ENCODE measurements at regions not wholly inside any gene's neighbourhood (a gene's known extent, or its start where the extent isn't known, plus 50 kb on each side); places are given as distances from the start of the nearest gene placed in this dataset.

DNA sequence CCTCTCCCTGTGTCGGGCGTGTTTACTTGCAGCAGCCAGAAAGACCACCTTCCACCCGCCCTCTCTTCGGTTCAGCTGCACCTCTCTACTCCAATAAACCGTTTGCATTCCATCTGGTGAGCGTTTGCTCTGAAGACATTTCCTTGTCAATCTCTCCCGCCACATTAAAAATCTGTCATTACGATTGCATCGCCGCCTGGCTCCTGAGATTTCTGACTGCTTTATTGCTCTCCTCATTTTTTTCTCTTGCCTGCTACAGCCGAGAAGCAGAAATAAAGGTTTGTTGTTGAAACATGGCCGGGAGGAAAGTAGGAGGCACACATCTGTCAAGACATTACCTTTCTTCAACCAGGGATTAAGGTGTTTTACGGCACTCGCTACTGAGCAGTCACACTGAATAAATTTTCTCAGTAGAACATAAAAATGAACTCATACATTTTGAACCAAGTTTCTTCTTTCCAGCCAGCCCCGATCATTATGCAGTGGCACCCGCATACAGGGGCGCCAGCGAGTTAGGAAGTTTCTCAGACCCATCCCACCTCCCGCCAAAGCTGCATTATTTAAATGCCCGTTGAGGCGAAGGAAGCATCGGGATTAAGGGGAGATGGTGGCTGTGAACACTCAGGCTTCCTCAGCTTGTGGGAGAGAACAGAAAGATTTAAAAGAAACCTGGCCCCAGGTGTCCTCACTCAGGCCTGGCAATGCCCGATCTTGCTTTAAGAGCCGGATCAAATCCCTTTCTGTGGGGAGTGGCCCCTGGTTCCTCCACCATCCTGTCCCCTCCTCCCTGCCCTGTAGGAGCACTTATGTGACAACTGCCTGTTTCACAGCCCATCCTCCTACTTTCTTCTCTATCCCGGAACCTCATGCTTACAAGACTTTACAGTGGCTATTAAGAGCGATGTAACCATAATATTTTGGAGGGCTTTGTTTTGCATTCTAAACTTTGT, 1108.9 kb downstream of the BCL11B start:
- H3K36me3 Mint-ChIP-seq, result peaks cover 1% of the 10 kb centered on the region
- no peak overlapping the region for H3K27ac Mint-ChIP-seq
- H3K9me3 Mint-ChIP-seq, result no peaks in the 10 kb centered on the region
- H3K27me3 Mint-ChIP-seq, result peaks cover 0 to 9% of the 10 kb centered on the region in 2 donors
- DNase-seq (ENCODE audit: low spot score), result no peak
- no peak overlapping the region for H3K4me3 Mint-ChIP-seq
- ATAC-seq, result no peak
- H3K4me1 Mint-ChIP-seq (ENCODE audit: low read depth in 2 of 2), result peaks cover 4 to 5% of the 10 kb centered on the region in 2 donors

- Mint-ChIP-seq H3K36me3 (peaks cover 9% of the 10 kb centered on the region), H3K27me3 (peaks cover 0 to 11% of the 10 kb centered on the region in 2 donors), H3K27ac (no peak overlapping the region), H3K4me3 (no peak overlapping the region), H3K9me3 (peaks cover 2% of the 10 kb centered on the region), H3K4me1 (ENCODE audit: low read depth in 2 of 2) (peaks cover 11 to 13% of the 10 kb centered on the region in 2 donors)
- ATAC-seq (no peak), DNase-seq (ENCODE audit: low spot score) (no peak)
Measured at GRCh38 chr14:98163873-98164272, 1108.1 kb downstream of the BCL11B start.

GRCh38 chr14:98165976-98166375, 1106.0 kb downstream of the BCL11B start:
- H3K27ac Mint-ChIP-seq, result no peak overlapping the region
- no peak overlapping the region for H3K4me3 Mint-ChIP-seq
- H3K9me3 Mint-ChIP-seq, result peaks cover 2% of the 10 kb centered on the region
- ATAC-seq (no peak), DNase-seq (ENCODE audit: low spot score) (no peak)
- peaks cover 0 to 11% of the 10 kb centered on the region in 2 donors for H3K27me3 Mint-ChIP-seq
- H3K4me1 Mint-ChIP-seq (ENCODE audit: low read depth in 2 of 2), result peaks cover 23 to 24% of the 10 kb centered on the region in 2 donors
- peaks cover 17% of the 10 kb centered on the region for H3K36me3 Mint-ChIP-seq

GRCh38 chr14:98167275-98167674, 1104.7 kb downstream of the BCL11B start:
- DNase-seq (ENCODE audit: low spot score) (no peak), ATAC-seq (no peak)
- Mint-ChIP-seq H3K9me3 (peaks cover 2% of the 10 kb centered on the region), H3K27ac (peak overlapping the region; percentile 23 to 89), H3K4me3 (no peak overlapping the region), H3K36me3 (peaks cover 17% of the 10 kb centered on the region), H3K4me1 (ENCODE audit: low read depth in 2 of 2) (peaks cover 26 to 27% of the 10 kb centered on the region in 2 donors), H3K27me3 (peaks cover 0 to 11% of the 10 kb centered on the region in 2 donors)

DNA sequence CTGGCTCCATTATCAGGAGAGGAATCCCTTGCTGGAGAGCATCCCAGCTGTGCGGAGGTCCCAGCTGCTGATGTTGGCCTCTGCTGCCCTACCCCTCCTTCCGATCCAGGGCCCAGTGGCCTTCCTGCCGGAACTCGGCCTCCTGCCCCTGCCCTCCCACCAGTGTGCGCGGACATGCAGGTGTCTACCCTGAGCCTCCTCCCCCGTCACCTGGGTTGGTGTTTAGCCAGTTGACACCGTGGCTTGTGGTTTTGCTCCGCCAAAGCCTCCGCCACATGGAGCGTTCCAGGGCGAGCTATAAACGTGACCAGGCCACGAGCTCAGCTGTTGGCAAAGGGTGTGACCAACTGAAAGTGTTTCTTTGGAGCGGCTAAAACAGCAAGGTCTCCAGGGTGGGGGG, 1104.3 kb downstream of the BCL11B start:
- peak overlapping the region; percentile 80 to 89 for H3K27ac Mint-ChIP-seq
- H3K9me3 Mint-ChIP-seq, result peaks cover 2% of the 10 kb centered on the region
- peaks cover 0 to 9% of the 10 kb centered on the region in 2 donors for H3K27me3 Mint-ChIP-seq
- H3K4me3 Mint-ChIP-seq, result no peak overlapping the region
- H3K36me3 Mint-ChIP-seq, result peaks cover 17% of the 10 kb centered on the region
- ATAC-seq (no peak), DNase-seq (ENCODE audit: low spot score) (no peak)
- H3K4me1 Mint-ChIP-seq (ENCODE audit: low read depth in 2 of 2), result peaks cover 26 to 28% of the 10 kb centered on the region in 2 donors

DNA sequence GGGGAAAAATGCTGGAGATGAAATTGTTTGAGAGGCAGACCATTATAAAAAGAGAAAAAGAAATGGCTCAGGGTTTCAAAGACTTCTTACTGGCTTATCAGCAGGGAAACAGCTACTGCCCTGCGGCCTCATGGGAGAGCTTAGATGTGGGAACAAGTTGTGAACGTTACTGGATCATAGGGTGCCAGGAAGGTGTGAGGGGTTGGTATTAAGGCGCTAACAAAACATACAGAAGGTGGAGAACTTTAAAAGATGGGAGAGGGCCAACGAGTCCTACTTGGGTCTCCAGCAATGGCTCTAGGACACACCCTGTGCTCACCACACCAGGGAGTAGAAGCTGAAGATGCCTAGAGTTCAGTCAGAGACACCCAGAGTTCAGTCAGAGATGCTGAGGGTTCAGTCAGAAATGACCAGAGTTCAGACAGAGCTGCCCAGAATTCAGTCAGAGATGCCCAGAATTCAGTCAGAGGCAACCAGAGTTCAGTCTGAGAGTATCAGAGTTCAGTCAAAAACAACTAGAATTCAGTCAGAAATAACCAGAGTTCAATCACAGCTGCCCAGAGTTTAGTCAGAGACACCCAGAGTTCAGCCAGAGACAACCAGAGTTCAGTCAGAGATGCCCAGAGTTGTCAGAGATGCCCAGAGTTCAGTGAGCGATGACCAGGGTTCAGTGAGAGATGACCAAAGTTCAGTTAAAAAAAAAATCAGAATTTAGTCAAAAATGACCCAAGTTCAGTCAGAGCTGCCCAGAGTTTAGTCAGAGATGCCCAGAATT, 1103.6 kb downstream of the BCL11B start:
- Mint-ChIP-seq H3K27me3 (peaks cover 0 to 6% of the 10 kb centered on the region in 2 donors), H3K36me3 (peaks cover 17% of the 10 kb centered on the region), H3K4me1 (ENCODE audit: low read depth in 2 of 2) (peaks cover 30 to 35% of the 10 kb centered on the region in 2 donors), H3K4me3 (peak overlapping the region; percentile 16), H3K9me3 (peaks cover 2% of the 10 kb centered on the region), H3K27ac (peak overlapping the region; percentile 80 to 89)
- DNase-seq (ENCODE audit: low spot score), result no peak
- peak; percentile 35 to 46 for ATAC-seq

- Mint-ChIP-seq H3K36me3 (peaks cover 17% of the 10 kb centered on the region), H3K27me3 (peaks cover 0 to 3% of the 10 kb centered on the region in 2 donors), H3K4me1 (ENCODE audit: low read depth in 2 of 2) (peaks cover 36 to 38% of the 10 kb centered on the region in 2 donors), H3K9me3 (peaks cover 2% of the 10 kb centered on the region), H3K27ac (peak overlapping the region; percentile 80 to 89), H3K4me3 (peak overlapping the region; percentile 16)
- DNase-seq (ENCODE audit: low spot score) (no peak), ATAC-seq (peak; percentile 79 to 83)
Measured at GRCh38 chr14:98169170-98169587, 1102.8 kb downstream of the BCL11B start.

DNA sequence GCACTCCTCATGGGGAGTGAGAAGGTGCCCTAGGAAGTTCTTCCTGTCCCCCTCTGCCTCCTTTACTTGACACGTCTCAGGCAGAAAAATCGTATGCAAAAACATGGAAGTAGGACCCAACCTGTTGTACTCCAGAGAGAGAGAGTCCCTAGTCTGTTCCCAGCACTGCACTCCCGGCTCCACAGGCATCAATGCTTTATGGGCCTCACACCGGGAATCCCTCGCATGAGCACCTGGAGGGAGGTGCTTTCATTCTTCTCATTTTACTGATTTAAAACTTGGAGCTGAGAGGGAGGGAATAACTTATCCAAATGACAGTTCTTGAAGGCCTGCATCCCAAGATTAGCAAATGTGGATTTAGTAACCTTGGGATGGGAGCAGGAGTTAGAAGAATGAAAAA, 1101.4 kb downstream of the BCL11B start:
- peaks cover 17% of the 10 kb centered on the region for H3K36me3 Mint-ChIP-seq

DNA sequence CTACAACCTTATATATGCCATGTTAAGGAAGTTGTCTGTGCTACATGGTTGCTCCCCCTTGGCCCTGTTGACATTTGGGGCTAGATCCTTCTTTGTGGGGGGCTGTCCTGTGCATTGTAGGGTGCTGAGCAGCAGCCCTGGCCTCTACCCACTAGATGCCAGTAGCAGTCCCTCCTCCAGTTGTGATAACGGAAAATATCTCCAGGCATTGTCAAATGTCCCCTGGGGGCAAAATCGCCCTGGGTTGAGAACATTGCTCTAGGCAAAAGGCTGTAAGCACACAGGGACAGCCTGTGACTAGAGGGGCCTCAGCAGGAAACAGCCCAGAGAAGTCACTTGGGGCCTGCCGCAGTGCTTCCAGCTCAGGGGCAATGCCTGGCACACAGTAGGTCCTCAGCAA, 1100.3 kb downstream of the BCL11B start:
- ATAC-seq, result no peak
- H3K4me1 Mint-ChIP-seq (ENCODE audit: low read depth in 2 of 2), result peaks cover 47 to 54% of the 10 kb centered on the region in 2 donors
- H3K36me3 Mint-ChIP-seq, result peaks cover 17% of the 10 kb centered on the region

More for the DNA sequence above, 1101.4 kb downstream of the BCL11B start:
- Mint-ChIP-seq H3K9me3 (peaks cover 2% of the 10 kb centered on the region), H3K4me1 (ENCODE audit: low read depth in 2 of 2) (peaks cover 40 to 43% of the 10 kb centered on the region in 2 donors), H3K4me3 (peak overlapping the region; percentile 6), H3K27ac (peak overlapping the region; percentile 44 to 89), H3K27me3 (peaks cover 0 to 3% of the 10 kb centered on the region in 2 donors)
- DNase-seq (ENCODE audit: low spot score) (no peak), ATAC-seq (no peak)

DNA sequence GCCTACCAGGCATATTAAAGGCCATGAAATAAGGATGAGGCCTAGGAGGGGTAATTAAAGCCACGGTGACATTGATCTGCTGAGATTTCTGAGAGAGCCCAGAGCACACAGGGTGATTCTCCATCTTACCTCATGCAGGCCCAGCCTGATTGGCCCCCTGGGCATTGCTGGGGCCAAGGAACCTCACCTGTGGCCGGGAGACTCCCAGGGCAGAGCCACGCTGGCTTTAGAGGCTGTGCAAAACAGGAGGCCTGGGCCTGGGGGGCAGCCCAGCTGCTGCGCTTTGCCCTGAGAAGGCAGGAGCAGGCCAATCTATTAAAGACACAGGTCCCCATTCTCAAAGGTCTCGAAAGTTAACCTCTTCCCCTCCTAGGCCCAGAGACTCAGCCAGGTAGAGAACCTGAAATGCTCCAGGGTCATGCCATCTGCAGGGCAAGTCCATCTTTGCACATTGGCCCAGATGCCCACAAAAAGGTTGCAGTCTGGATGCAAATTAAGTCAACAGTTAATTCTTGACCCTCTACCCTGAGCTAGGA, 1099.7 kb downstream of the BCL11B start:
- Mint-ChIP-seq H3K4me3 (no peak overlapping the region), H3K4me1 (ENCODE audit: low read depth in 2 of 2) (peaks cover 52 to 60% of the 10 kb centered on the region in 2 donors), H3K36me3 (peaks cover 17% of the 10 kb centered on the region), H3K27ac (peak overlapping the region; percentile 86 to 89), H3K9me3 (peaks cover 2% of the 10 kb centered on the region), H3K27me3 (peaks cover 0 to 3% of the 10 kb centered on the region in 2 donors)
- DNase-seq (ENCODE audit: low spot score), result no peak
- ATAC-seq, result no peak

More for the DNA sequence above, 1100.3 kb downstream of the BCL11B start:
- no peak for DNase-seq (ENCODE audit: low spot score)
- Mint-ChIP-seq H3K4me3 (no peak overlapping the region), H3K27ac (peak overlapping the region; percentile 44 to 89), H3K27me3 (peaks cover 0 to 3% of the 10 kb centered on the region in 2 donors), H3K9me3 (peaks cover 2% of the 10 kb centered on the region)

DNA sequence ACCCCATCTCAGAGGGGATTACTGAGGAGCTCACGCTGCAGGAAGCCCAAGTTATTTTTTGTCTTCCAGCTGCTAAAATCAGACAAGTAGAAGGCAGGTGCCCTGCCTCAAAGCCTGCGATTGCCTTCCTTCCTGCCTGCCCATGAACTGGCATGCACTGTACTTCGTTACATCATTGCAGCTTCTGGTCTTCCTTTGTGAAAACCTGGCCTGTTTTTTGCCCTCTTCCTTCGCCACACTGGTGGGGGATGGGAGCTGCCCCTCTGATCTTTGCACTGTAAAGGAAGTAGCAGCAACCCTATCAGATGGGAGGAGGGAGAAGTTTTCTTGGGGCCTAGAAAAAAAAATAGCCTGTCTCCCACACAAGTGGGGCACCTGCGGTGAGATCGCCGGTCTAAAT, 1098.7 kb downstream of the BCL11B start:
- Mint-ChIP-seq H3K4me3 (peak overlapping the region; percentile 38), H3K27ac (peak overlapping the region; percentile 86 to 89), H3K4me1 (ENCODE audit: low read depth in 2 of 2) (peaks cover 55 to 60% of the 10 kb centered on the region in 2 donors), H3K27me3 (peaks cover 0 to under 1% of the 10 kb centered on the region in 2 donors), H3K36me3 (peaks cover 14% of the 10 kb centered on the region), H3K9me3 (peaks cover 2% of the 10 kb centered on the region)
- ATAC-seq, result peak in 1 of 2 donors; percentile 18
- DNase-seq (ENCODE audit: low spot score), result no peak

- H3K27me3 Mint-ChIP-seq, result no peaks in the 10 kb centered on the region
- DNase-seq (ENCODE audit: low spot score) (no peak), ATAC-seq (no peak)
- H3K27ac Mint-ChIP-seq, result peak overlapping the region; percentile 86 to 94
- peaks cover 51 to 52% of the 10 kb centered on the region in 2 donors for H3K4me1 Mint-ChIP-seq (ENCODE audit: low read depth in 2 of 2)
- peaks cover 7% of the 10 kb centered on the region for H3K36me3 Mint-ChIP-seq
- no peaks in the 10 kb centered on the region for H3K9me3 Mint-ChIP-seq
- H3K4me3 Mint-ChIP-seq, result peak overlapping the region; percentile 38
Measured at GRCh38 chr14:98174041-98174440, 1098.0 kb downstream of the BCL11B start.

DNA sequence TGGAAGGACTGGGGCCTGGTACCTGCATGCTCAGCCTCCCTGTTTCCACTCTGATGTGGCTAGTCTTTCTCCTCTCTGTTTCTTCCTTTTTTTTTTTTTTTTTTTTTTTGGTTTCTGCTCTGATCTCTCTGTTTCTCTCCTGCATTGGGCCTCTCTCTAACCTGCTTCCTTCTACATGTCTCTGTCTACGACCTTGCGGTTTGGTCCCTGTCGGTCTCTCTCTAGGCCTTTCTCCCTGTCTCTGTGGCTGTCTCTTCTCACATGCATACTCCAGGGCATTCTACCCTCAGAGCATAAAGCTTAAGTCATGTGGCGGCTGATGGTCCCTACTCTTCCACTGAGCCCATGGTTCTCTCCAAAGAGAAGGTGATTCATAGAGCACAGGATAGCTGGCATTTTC, 1096.6 kb downstream of the BCL11B start:
- no peaks in the 10 kb centered on the region for H3K36me3 Mint-ChIP-seq
- H3K27ac Mint-ChIP-seq, result peak overlapping the region; percentile 86 to 94
- H3K4me1 Mint-ChIP-seq (ENCODE audit: low read depth in 2 of 2), result peaks cover 41 to 45% of the 10 kb centered on the region in 2 donors
- peak overlapping the region; percentile 23 for H3K4me3 Mint-ChIP-seq
- H3K9me3 Mint-ChIP-seq, result no peaks in the 10 kb centered on the region
- no peak for DNase-seq (ENCODE audit: low spot score)
- no peaks in the 10 kb centered on the region for H3K27me3 Mint-ChIP-seq
- no peak for ATAC-seq

Measured in natural killer cell treated with Interleukin-12 subunit alpha and Interleukin-12 subunit beta and Interleukin-15 and Interleukin-18, amount 100 ng/mL, for 72 hours (primary cell).